ENCODE measurements at regions not wholly inside any gene's neighbourhood (a gene's known extent, or its start where the extent isn't known, plus 50 kb on each side); places are given as distances from the start of the nearest gene placed in this dataset.

DNA sequence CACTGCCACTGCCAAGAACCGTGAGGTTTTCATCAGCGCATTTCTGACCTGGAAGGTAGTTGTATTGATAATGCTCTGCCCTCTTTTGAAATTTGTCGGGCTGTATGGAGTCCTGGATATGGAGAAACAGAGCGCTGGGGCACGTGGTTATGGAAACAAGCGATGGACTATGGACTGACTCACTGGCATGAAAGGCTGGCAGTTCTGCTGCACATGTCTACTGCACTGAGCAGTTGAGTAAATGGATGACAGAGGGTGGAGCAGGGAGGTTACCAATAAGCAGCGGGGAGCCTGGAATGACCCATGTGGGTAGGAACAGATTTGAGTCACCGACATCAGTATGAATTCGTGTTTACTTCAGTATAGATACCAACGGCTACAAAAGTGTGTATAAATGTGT, 429.5 kb downstream of the OCA2 start:
- no peak for TF ChIP-seq ARNT (IDR thresholded peaks at IDR 0.05)
- TF ChIP-seq SP1 (IDR thresholded peaks at IDR 0.05): no peak
- no peak for TF ChIP-seq FOXK2 (IDR thresholded peaks at IDR 0.05)
- TF ChIP-seq ELF4 (IDR thresholded peaks at IDR 0.05): no peak
- TF ChIP-seq NFRKB (IDR thresholded peaks at IDR 0.05): no peak
- no peak for TF ChIP-seq LEF1 (IDR thresholded peaks at IDR 0.05; ENCODE audit: borderline replicate concordance)
- TF ChIP-seq, protein P1, sequence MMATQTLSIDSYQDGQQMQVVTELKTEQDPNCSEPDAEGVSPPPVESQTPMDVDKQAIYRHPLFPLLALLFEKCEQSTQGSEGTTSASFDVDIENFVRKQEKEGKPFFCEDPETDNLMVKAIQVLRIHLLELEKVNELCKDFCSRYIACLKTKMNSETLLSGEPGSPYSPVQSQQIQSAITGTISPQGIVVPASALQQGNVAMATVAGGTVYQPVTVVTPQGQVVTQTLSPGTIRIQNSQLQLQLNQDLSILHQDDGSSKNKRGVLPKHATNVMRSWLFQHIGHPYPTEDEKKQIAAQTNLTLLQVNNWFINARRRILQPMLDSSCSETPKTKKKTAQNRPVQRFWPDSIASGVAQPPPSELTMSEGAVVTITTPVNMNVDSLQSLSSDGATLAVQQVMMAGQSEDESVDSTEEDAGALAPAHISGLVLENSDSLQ (IDR thresholded peaks at IDR 0.05): no peak
- no peak for TF ChIP-seq TARDBP (IDR thresholded peaks at IDR 0.05)
- TF ChIP-seq HDGF (IDR thresholded peaks at IDR 0.05; ENCODE audit: borderline replicate concordance): no peak
- no peak for TF ChIP-seq FOXA1 (IDR thresholded peaks at IDR 0.05)
- TF ChIP-seq FOXM1 (IDR thresholded peaks at IDR 0.05; ENCODE audit: borderline replicate concordance): no peak
- no peak for TF ChIP-seq CTBP1 (IDR thresholded peaks at IDR 0.05; ENCODE audit: borderline replicate concordance)
- no peak for TF ChIP-seq BHLHE40 (IDR thresholded peaks at IDR 0.05; ENCODE audit: borderline replicate concordance)
- no peak for TF ChIP-seq L3MBTL2 (conservative IDR thresholded peaks at IDR 0.05)
- TF ChIP-seq ZNF384 (IDR thresholded peaks at IDR 0.05): no peak
- POLR2A ChIA-PET: no interaction called here
- CTCF ChIA-PET: no interaction called here
- no peak for DNase-seq (ENCODE audit: extremely low spot score)

- TF ChIP-seq LEF1 (IDR thresholded peaks at IDR 0.05; ENCODE audit: borderline replicate concordance) (no peak), ELF4 (IDR thresholded peaks at IDR 0.05) (no peak), FOXA1 (IDR thresholded peaks at IDR 0.05) (no peak), L3MBTL2 (conservative IDR thresholded peaks at IDR 0.05) (no peak), FOXK2 (IDR thresholded peaks at IDR 0.05) (no peak)
- TF ChIP-seq, protein P1 (IDR thresholded peaks at IDR 0.05): no peak
- DNase-seq (ENCODE audit: extremely low spot score): no peak
- ChIA-PET POLR2A (no interaction called here), CTCF (no interaction called here)
Observed at GRCh38 chr15:27668471-27669220, 430.5 kb downstream of the OCA2 start.

DNA sequence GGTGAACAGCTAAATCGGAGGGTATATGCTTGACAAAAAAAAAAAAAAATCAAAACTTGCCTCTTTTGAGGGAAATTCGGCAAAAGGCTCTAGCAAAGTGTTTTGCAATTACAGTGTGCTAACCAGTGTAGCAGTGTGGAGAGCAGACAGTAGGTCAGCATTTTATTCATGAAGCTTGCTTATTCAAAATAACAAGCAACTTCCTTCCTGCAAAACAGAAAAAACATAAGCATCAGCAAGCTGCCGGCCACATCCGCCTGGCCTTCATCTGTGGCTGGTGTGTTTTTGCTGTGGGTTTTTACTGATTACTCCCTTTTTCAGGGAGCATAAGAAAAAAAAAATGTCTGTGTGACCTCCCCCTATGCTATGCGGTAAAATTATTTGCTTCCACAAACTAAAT, 434.1 kb downstream of the OCA2 start:
- TF ChIP-seq FOXA1 (IDR thresholded peaks at IDR 0.05) (no peak), SP1 (IDR thresholded peaks at IDR 0.05) (no peak), L3MBTL2 (conservative IDR thresholded peaks at IDR 0.05) (no peak), ZNF384 (IDR thresholded peaks at IDR 0.05) (no peak), ELF4 (IDR thresholded peaks at IDR 0.05) (no peak), FOXM1 (IDR thresholded peaks at IDR 0.05; ENCODE audit: borderline replicate concordance) (no peak), LEF1 (IDR thresholded peaks at IDR 0.05; ENCODE audit: borderline replicate concordance) (no peak), SUZ12 (IDR thresholded peaks at IDR 0.05) (no peak), TARDBP (IDR thresholded peaks at IDR 0.05) (no peak), BHLHE40 (IDR thresholded peaks at IDR 0.05; ENCODE audit: borderline replicate concordance) (no peak), CTBP1 (IDR thresholded peaks at IDR 0.05; ENCODE audit: borderline replicate concordance) (no peak), FOXK2 (IDR thresholded peaks at IDR 0.05) (no peak), HDGF (IDR thresholded peaks at IDR 0.05; ENCODE audit: borderline replicate concordance) (no peak), NFRKB (IDR thresholded peaks at IDR 0.05) (no peak), ARNT (IDR thresholded peaks at IDR 0.05) (no peak)
- POLR2A ChIA-PET: no interaction called here
- DNase-seq (ENCODE audit: extremely low spot score): no peak
- CTCF ChIA-PET: no interaction called here

DNA sequence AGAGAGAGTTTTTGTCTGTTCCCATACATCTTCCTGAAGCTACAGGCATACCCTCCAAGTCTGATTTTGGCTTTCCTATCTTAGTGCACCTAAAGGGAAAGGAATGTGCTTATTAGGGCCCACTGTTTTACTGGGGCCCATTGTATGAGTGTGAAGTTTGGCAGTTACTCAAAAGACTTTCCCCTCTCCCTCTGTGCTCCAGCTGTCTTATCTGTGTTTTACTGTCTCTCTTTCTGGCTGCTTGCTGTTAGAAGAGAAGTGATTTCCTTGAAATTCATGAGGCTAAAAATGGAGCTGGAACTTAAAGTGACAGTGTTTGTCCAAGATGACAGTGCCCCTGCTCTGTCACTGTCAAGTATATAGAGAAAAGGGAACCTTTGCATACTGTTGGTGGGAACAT, 436.2 kb downstream of the OCA2 start:
- no peak for DNase-seq (ENCODE audit: extremely low spot score)
- TF ChIP-seq FOXM1 (IDR thresholded peaks at IDR 0.05; ENCODE audit: borderline replicate concordance) (no peak), ZNF384 (IDR thresholded peaks at IDR 0.05) (no peak), SUZ12 (IDR thresholded peaks at IDR 0.05) (no peak)
- CTCF ChIA-PET: no interaction called here
- POLR2A ChIA-PET: no interaction called here

- no peak for DNase-seq (ENCODE audit: extremely low spot score)
Observed at GRCh38 chr15:27660676-27661075, 438.4 kb downstream of the OCA2 start.

GRCh38 chr15:27656296-27656987, 442.7 kb downstream of the OCA2 start:
- CTCF ChIA-PET: no interaction called here
- TF ChIP-seq TARDBP (IDR thresholded peaks at IDR 0.05) (no peak), ARNT (IDR thresholded peaks at IDR 0.05) (no peak), SUZ12 (IDR thresholded peaks at IDR 0.05) (no peak)
- no peak for DNase-seq (ENCODE audit: extremely low spot score)
- POLR2A ChIA-PET: no interaction called here

More at GRCh38 chr15:27660676-27661075, 438.4 kb downstream of the OCA2 start:
- TF ChIP-seq L3MBTL2 (conservative IDR thresholded peaks at IDR 0.05) (no peak), FOXM1 (IDR thresholded peaks at IDR 0.05; ENCODE audit: borderline replicate concordance) (no peak), ZNF384 (IDR thresholded peaks at IDR 0.05) (no peak), ARNT (IDR thresholded peaks at IDR 0.05) (no peak), BHLHE40 (IDR thresholded peaks at IDR 0.05; ENCODE audit: borderline replicate concordance) (no peak), ELF4 (IDR thresholded peaks at IDR 0.05) (no peak), LEF1 (IDR thresholded peaks at IDR 0.05; ENCODE audit: borderline replicate concordance) (no peak), NFRKB (IDR thresholded peaks at IDR 0.05) (no peak)
- TF ChIP-seq, protein P1 (IDR thresholded peaks at IDR 0.05): no peak
- CTCF ChIA-PET: interaction anchor here (0.5 kb wide), 1 partner anchor 1010 kb away, joined by 3 read pairs; no protein-coding TSS in a partner anchor
- POLR2A ChIA-PET: no interaction called here

Data from HEK293T (cell line).